ENCODE measurements at regions not wholly inside any gene's neighbourhood (a gene's known extent, or its start where the extent isn't known, plus 50 kb on each side); places are given as distances from the start of the nearest gene placed in this dataset.
A peak's percentile ranks its signal among the peaks of the same experiment; 100 is the strongest.

- intact Hi-C loops (cut with DNase I) = no loop called here
- Histone ChIP-seq H3K4me3 (no peak overlapping the region), H3K4me1 (no peaks in the 10 kb centered on the region), H3K27me3 (no peaks in the 10 kb centered on the region), H3K27ac (no peak overlapping the region), H3K36me3 (no peaks in the 10 kb centered on the region), H3K9me3 (no peaks in the 10 kb centered on the region)
- ATAC-seq (no peak), DNase-seq (no peak)
- TF ChIP-seq POLR2A (IDR thresholded peaks at IDR 0.05) (no peak), CTCF (IDR thresholded peaks at IDR 0.05) (no peak)
- no CpG with 5 or more reads among the region's 8 CpGs for WGBS (ENCODE audit: insufficient coverage, low coverage, low lambda C conversion rate, missing lambda C conversion rate)
Observed at GRCh38 chrY:7729318-7730011, 817.9 kb upstream of the AMELY start.

- no peaks in the 10 kb centered on the region for H3K9me3 ChIP-seq
- intact Hi-C loops (cut with DNase I) = no loop called here
- no peak for TF ChIP-seq POLR2A (IDR thresholded peaks at IDR 0.05)
- H3K27me3 ChIP-seq = no peaks in the 10 kb centered on the region
- no peaks in the 10 kb centered on the region for H3K4me1 ChIP-seq
- WGBS (ENCODE audit: insufficient coverage, low coverage, low lambda C conversion rate, missing lambda C conversion rate) = no CpG with 5 or more reads among the region's 2 CpGs
- no peak for DNase-seq
- no peak overlapping the region for H3K4me3 ChIP-seq
- H3K36me3 ChIP-seq = no peaks in the 10 kb centered on the region
- H3K27ac ChIP-seq = no peak overlapping the region
- ATAC-seq = no peak
Observed at GRCh38 chrY:7728935-7729317, 817.4 kb upstream of the AMELY start.

GRCh38 chrY:7725791-7726460 is 814.4 kb upstream of the AMELY start:
- WGBS (ENCODE audit: insufficient coverage, low coverage, low lambda C conversion rate, missing lambda C conversion rate) = no CpG with 5 or more reads among the region's 4 CpGs
- no peak overlapping the region for H3K4me3 ChIP-seq
- H3K9me3 ChIP-seq = no peaks in the 10 kb centered on the region
- H3K27ac ChIP-seq = no peak overlapping the region
- TF ChIP-seq POLR2A (IDR thresholded peaks at IDR 0.05) (no peak), CTCF (IDR thresholded peaks at IDR 0.05) (no peak)
- no peaks in the 10 kb centered on the region for H3K4me1 ChIP-seq
- DNase-seq (no peak), ATAC-seq (no peak)
- H3K27me3 ChIP-seq = no peaks in the 10 kb centered on the region
- no peaks in the 10 kb centered on the region for H3K36me3 ChIP-seq
- intact Hi-C loops (cut with DNase I) = no loop called here

DNA sequence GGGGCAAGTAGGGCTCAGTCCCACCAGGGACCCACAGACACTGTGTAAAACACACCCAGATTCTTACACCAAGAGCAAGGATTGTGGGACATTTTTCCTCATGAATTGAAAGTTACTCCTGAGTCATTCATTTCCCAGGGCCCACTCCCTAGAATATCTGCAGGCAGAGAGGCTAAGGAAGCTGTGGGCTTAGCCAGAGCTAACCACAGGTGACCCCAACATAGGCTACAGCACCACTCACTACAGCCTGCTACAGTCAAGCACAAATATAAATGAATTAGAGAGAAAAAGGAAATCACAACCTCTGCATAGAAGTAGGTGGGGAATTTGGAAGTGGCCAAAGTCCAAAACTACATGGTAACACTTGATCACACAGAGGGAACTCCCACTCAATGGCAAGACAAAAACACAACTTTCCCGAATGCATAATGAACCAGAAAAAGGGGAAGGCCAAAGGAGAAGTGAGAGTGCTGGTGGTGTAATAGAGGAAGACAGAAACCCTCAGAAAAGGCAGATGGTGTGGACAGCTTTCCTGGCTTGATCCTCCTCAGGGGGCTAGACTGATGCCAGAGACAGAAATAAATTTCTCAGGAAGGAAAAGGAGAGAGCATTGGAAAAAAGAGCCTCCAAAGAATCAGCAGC is 812.6 kb upstream of the AMELY start:
- no CpG with 5 or more reads among the region's 1 CpG for WGBS (ENCODE audit: insufficient coverage, low coverage, low lambda C conversion rate, missing lambda C conversion rate)
- no peaks in the 10 kb centered on the region for H3K4me1 ChIP-seq
- intact Hi-C loops (cut with DNase I) = no loop called here
- no peak for TF ChIP-seq POLR2A (IDR thresholded peaks at IDR 0.05)
- no peak for TF ChIP-seq CTCF (IDR thresholded peaks at IDR 0.05)
- DNase-seq (no peak), ATAC-seq (peak in 1 of 4 donors; percentile 31)
- H3K27me3 ChIP-seq = no peaks in the 10 kb centered on the region
- H3K9me3 ChIP-seq = no peaks in the 10 kb centered on the region
- H3K27ac ChIP-seq = no peak overlapping the region
- no peak overlapping the region for H3K4me3 ChIP-seq
- H3K36me3 ChIP-seq = no peaks in the 10 kb centered on the region

DNA sequence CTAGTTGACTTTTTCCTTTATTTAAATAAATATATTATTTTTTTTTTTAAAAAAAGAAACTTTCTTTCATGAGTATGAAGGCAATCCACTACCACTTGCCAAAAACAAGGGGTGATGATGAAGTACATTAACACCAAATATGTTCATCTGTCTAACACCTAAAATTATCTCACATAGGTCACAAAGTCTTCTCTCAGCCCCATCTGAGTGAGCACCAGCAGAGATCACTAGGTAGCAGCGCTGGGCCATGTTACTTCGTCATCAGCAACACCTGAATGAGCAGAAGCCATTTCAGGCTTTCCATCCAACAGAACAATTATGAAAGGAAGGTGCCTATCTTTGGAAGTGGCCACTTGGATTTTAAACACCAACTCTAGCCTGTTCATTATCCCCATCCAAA is 811.6 kb upstream of the AMELY start:
- ATAC-seq (no peak), DNase-seq (no peak)
- WGBS (ENCODE audit: insufficient coverage, low coverage, low lambda C conversion rate, missing lambda C conversion rate) = no CpG with 5 or more reads among the region's 2 CpGs

More for the DNA sequence above, 811.6 kb upstream of the AMELY start:
- Histone ChIP-seq H3K4me1 (no peaks in the 10 kb centered on the region), H3K27me3 (no peaks in the 10 kb centered on the region), H3K4me3 (no peak overlapping the region), H3K9me3 (no peaks in the 10 kb centered on the region), H3K27ac (no peak overlapping the region), H3K36me3 (no peaks in the 10 kb centered on the region)
- TF ChIP-seq CTCF (IDR thresholded peaks at IDR 0.05) (no peak), POLR2A (IDR thresholded peaks at IDR 0.05) (no peak)
- intact Hi-C loops (cut with DNase I) = no loop called here
